Neural crest cell (in vitro differentiated cells): ENCODE measurements at regions not wholly inside any gene's neighbourhood (a gene's known extent, or its start where the extent isn't known, plus 50 kb on each side); places are given as distances from the start of the nearest gene placed in this dataset.

Experiments used
- DNase-seq: peaks from one replicate; pipeline ENCODE4 v3.0.0; 2021; ENCODE audit warnings: low read depth, mixed read lengths, low spot score
- H3K27ac Mint-ChIP-seq: one replicate; pipeline ENCODE4 v1.8.0; 2021; ENCODE audit warnings: mild to moderate bottlenecking, mixed read lengths; ENCODE audit not compliant: unreplicated experiment
- H3K27me3 Mint-ChIP-seq: 2 replicates; pipeline ENCODE4 v1.8.0; 2021; ENCODE audit warnings: low read depth, mild to moderate bottlenecking, mixed read lengths
- H3K36me3 Mint-ChIP-seq: 2 replicates; pipeline ENCODE4 v1.8.0; 2021; ENCODE audit warnings: low read depth, mild to moderate bottlenecking, mixed read lengths
- H3K4me1 Mint-ChIP-seq: 2 replicates; pipeline ENCODE4 v1.8.0; 2021; ENCODE audit warnings: mixed read lengths
- H3K4me3 Mint-ChIP-seq: one replicate; pipeline ENCODE4 v1.8.0; 2021; ENCODE audit warnings: mild to moderate bottlenecking, mixed read lengths
- H3K9me3 Mint-ChIP-seq: 2 replicates; pipeline ENCODE4 v1.8.0; 2021; ENCODE audit warnings: mixed read lengths
- CTCF ChIP-seq: fragments of 200-600 bp; sonication (generic); conservative IDR thresholded peaks from 2 replicates; pipeline ENCODE4 v1.5.0; 2021; ENCODE audit warnings: antibody characterized with exemption, mild to moderate bottlenecking

DNA sequence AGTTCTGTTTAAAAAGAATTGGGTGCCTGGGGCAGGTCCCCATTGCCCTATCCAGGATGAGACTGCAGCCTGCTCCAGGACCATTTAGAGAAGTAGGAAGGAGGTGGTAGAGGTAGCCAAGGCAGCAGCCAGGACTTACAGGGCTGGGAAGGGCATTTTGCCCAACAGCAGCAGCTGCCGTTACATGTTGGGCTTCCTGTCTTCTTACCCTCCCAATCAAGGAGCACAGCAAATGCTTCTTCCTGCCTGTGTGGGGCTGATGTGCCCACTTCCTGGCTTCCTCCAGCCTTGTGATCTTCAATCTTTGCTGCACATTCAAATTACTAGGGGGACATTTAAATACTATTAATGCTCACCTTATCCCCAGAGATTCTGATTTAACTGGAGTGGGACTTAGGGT is 112.0 kb downstream of the QPCT start:
- Mint-ChIP-seq H3K4me3 (no peak overlapping the region), H3K9me3 (no peaks in the 10 kb centered on the region)

GRCh38 chr2:37457401-37457901 is 113.0 kb downstream of the QPCT start:
- Mint-ChIP-seq H3K36me3 (no peaks in the 10 kb centered on the region), H3K4me3 (no peak overlapping the region), H3K4me1 (peaks cover 4% of the 10 kb centered on the region), H3K27ac (no peak overlapping the region), H3K9me3 (no peaks in the 10 kb centered on the region), H3K27me3 (no peaks in the 10 kb centered on the region)
- no peak for DNase-seq
- no peak for TF ChIP-seq CTCF

More for the DNA sequence above, 112.0 kb downstream of the QPCT start:
- DNase-seq = no peak
- H3K36me3 Mint-ChIP-seq = no peaks in the 10 kb centered on the region
- H3K4me1 Mint-ChIP-seq = peaks cover 4% of the 10 kb centered on the region
- H3K27me3 Mint-ChIP-seq = no peaks in the 10 kb centered on the region
- H3K27ac Mint-ChIP-seq = no peak overlapping the region
- no peak for TF ChIP-seq CTCF

GRCh38 chr2:37458133-37458532 is 113.7 kb downstream of the QPCT start:
- Mint-ChIP-seq H3K4me3 (no peak overlapping the region), H3K36me3 (no peaks in the 10 kb centered on the region), H3K9me3 (no peaks in the 10 kb centered on the region), H3K4me1 (peaks cover 4% of the 10 kb centered on the region), H3K27ac (no peak overlapping the region), H3K27me3 (no peaks in the 10 kb centered on the region)
- DNase-seq = no peak
- TF ChIP-seq CTCF = no peak

GRCh38 chr2:37459095-37459981 is 114.9 kb downstream of the QPCT start:
- no peaks in the 10 kb centered on the region for H3K9me3 Mint-ChIP-seq
- TF ChIP-seq CTCF = no peak
- H3K4me1 Mint-ChIP-seq = peaks cover 9% of the 10 kb centered on the region
- no peak overlapping the region for H3K4me3 Mint-ChIP-seq
- DNase-seq = no peak
- no peaks in the 10 kb centered on the region for H3K27me3 Mint-ChIP-seq
- no peaks in the 10 kb centered on the region for H3K36me3 Mint-ChIP-seq
- H3K27ac Mint-ChIP-seq = no peak overlapping the region

DNA sequence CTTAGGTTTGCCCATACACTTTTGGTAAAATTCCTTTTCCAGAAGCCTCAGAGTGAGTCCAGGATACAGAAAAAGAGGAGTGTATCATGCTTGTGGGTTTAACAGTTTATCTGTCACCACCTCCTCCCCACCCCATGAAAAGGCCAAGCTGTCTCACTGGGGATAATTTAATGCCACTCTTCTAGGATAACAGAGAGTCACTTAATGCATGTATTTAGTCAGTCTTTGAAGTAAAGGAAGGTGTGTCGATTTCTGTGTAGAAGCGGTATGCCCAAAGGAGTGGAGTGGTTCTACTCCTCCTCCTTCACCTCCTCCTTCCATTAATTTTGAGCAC is 116.4 kb downstream of the QPCT start:
- no peaks in the 10 kb centered on the region for H3K36me3 Mint-ChIP-seq
- no peaks in the 10 kb centered on the region for H3K9me3 Mint-ChIP-seq
- peaks cover 6% of the 10 kb centered on the region for H3K4me1 Mint-ChIP-seq
- TF ChIP-seq CTCF = no peak
- DNase-seq = no peak
- no peak overlapping the region for H3K4me3 Mint-ChIP-seq
- no peaks in the 10 kb centered on the region for H3K27me3 Mint-ChIP-seq
- H3K27ac Mint-ChIP-seq = no peak overlapping the region
